ENCODE measurements at regions not wholly inside any gene's neighbourhood (a gene's known extent, or its start where the extent isn't known, plus 50 kb on each side); places are given as distances from the start of the nearest gene placed in this dataset.

DNA sequence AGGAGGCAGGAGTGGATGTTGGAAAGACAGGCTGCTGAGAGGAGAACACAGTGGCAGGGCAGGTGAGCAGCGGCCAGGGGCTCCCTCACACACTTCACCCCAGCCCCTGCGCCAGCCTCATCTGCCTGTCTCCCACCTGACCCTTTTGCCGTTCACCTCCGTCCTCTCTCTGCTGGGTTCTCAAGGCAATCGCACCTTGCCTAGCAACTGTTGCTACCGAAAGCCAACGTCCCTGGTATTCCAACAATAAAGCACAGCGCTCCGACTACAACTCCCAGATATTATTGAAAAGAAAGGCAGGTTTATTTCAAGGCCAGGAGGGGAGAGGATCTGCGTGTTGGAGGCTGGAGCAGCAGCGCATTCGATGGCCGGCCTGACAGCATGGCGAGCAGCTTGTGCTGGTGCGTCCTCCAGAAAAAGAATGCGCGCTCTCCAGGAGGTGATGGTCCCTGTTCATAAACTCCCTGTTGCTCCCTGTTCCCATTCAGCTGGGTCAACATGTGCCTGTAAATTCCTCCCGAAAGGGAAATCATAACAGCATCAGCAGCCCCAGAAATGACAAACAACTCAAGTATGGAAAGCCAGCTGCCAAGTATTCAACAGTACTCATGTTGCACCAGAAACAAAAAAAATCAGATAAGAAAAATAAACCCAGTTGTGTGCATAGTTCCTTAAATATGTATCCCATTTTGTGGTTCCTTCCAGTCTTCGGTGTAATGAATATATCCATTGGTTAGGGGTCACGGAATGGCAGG, 153.0 kb upstream of the DIO3 start:
- TF ChIP-seq EZH2phosphoT487 (IDR thresholded peaks at IDR 0.05; ENCODE audit: borderline replicate concordance, low read depth, low read length): no peak
- TF ChIP-seq, protein P1, sequence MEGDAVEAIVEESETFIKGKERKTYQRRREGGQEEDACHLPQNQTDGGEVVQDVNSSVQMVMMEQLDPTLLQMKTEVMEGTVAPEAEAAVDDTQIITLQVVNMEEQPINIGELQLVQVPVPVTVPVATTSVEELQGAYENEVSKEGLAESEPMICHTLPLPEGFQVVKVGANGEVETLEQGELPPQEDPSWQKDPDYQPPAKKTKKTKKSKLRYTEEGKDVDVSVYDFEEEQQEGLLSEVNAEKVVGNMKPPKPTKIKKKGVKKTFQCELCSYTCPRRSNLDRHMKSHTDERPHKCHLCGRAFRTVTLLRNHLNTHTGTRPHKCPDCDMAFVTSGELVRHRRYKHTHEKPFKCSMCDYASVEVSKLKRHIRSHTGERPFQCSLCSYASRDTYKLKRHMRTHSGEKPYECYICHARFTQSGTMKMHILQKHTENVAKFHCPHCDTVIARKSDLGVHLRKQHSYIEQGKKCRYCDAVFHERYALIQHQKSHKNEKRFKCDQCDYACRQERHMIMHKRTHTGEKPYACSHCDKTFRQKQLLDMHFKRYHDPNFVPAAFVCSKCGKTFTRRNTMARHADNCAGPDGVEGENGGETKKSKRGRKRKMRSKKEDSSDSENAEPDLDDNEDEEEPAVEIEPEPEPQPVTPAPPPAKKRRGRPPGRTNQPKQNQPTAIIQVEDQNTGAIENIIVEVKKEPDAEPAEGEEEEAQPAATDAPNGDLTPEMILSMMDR (conservative IDR thresholded peaks at IDR 0.05; ENCODE audit: low read length): no peak

Data from OCI-LY7 (cell line).